GM21360 (cell line): ENCODE measurements at regions not wholly inside any gene's neighbourhood (a gene's known extent, or its start where the extent isn't known, plus 50 kb on each side); places are given as distances from the start of the nearest gene placed in this dataset.

Experiments used
- ATAC-seq: cut with Tn5 transposase; IDR thresholded peaks from one replicate; pipeline ENCODE4 v1.9.1; 2021; ENCODE audit warnings: mild to moderate bottlenecking, moderate library complexity; ENCODE audit not compliant: unreplicated experiment

GRCh38 chr7:95718577-95719410 is 53.6 kb upstream of the DYNC1I1 start:
- ATAC-seq, result no peak

- ATAC-seq, result no peak
These were observed 55.8 kb upstream of the DYNC1I1 start for GRCh38 chr7:95716357-95717122.

DNA sequence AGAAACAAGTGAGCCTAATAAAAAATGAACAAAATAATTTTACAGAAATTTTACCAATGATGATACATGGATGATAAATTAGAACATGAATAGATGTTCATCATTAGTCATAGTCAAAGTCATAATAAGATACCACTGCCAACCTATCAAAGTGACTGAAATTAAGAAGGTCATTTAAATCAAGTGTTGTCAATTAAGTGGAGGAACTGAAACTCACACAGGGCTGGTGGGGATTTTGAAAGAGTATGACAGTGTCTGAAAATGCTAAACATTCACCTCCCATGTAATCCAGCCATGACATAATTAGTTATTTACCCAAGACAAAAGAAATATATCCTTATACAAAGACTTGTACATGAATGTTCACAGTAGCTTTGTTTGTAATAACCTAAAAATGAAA is 57.1 kb upstream of the DYNC1I1 start:
- ATAC-seq, result peak; percentile 72

- no peak for ATAC-seq
These were observed 61.6 kb upstream of the DYNC1I1 start for GRCh38 chr7:95710711-95711110.

DNA sequence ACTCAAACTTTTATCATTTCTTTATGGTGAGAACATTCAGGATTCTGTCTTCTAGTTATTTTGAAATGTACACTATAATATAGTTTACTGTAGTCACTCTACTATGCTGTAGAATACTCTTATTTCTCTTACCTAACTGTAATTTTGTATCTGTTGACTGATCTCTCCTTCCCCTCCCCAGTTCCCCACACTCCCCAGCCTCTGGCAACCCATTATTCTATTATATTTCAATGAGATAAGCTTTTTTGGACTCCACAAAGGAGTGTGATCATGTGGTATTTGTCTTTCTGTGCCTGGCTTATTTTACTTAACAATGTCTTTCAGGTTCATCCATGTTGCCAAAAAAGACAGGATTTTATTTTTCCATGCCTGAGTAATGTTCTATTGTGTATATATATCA is 71.4 kb upstream of the DYNC1I1 start:
- no peak for ATAC-seq

DNA sequence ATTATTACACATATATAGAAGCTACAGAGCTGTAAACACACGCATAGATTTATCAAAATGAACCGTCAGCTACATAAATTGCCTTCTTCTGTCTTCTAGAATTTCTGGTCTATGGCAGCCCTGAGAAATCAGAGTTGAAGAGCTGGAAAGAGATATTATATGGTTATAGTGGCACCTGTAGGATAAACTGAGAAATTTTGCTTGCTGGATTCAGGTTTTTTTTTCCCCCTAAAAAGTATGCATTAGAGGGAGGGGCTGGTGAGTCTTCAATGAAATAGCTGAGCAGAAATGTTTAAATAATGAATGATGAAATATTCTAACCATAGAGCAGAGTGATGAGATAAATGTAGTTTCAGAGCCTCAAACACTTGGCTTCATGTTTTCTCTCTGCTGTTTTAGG is 78.0 kb upstream of the DYNC1I1 start:
- no peak for ATAC-seq

DNA sequence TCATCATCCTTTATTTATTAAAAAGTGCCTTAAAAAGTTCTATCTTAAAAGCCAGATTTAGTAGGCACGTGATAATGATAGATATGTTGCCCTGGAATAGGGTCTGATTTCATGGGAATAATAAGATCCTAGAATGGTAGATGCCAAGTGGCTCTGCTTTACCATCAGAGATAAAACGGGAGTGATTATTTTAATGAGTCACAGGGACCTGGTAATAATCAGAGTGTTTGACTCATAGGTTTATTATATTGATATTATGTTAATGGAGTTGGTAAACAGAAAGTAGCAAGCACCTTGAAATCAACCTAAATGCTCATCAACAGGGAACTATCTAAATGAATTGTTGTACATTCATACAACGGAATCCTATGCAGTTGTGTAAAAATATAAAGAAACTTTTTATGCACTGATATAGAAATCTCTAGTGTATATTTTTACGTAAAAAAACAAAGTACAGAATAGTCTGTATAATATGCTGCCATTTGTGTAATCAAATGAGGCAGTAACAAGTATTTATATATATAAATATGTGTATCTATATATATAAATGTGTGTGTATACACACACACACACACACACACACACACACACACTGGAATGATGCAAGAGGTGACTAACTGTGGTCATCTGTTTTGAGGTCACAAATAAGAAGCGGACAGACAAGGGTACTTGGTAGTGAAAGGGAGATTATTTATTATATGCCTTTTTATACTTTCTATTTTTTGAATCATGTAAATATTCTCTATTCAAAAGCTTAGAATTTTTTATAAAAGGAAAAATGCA is 78.6 kb upstream of the DYNC1I1 start:
- ATAC-seq, result no peak

GRCh38 chr7:95691464-95691863 is 80.9 kb upstream of the DYNC1I1 start:
- no peak for ATAC-seq

GRCh38 chr7:95690367-95690947 is 81.9 kb upstream of the DYNC1I1 start:
- ATAC-seq, result peak; percentile 76

DNA sequence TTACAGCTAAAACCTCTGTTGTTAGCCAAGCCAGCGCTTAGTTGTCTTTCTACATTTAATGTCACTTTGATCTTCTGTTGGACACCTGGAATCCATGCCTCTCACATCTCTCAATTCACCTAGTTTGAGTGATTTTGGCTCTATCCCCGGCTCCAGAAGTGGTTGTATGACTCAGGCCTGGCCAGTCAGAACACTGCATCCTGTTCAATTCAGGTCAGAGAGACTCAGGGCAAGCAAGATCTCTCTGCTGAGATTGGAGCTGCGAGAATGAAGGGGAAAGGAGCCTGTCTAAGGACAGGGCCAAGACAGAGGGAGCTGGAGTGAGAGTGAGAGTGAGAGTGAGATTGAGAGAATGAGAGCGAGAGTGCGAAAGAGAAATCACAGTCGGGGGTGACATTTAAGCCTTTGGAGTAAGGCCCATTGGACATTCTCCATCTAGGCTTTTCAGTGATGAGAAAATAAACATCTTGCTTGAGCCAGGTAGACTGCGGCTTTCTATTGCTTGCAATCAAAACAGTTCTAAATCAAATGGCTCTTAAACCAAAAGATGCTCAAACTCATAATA is 83.3 kb upstream of the DYNC1I1 start:
- no peak for ATAC-seq

GRCh38 chr7:95687759-95688343 is 84.5 kb upstream of the DYNC1I1 start:
- ATAC-seq, result no peak

DNA sequence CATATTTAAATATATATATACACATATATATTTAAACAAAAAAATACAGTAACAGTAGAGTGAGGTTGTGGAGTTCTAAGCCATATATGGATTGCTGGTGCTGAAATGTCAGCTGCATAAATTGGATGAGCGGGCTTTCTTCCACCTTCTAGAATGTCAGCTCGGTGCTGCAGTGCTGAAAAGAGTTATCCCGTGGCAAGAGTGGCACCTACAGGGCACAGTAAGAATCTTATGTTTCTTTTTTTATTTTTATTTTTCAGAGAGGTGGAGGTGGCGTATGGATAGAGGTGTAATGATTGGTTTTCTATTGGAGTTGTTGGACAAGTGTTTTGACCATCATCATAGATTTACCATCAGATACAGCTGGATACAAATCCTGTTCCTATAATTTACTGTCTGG is 86.2 kb upstream of the DYNC1I1 start:
- ATAC-seq, result no peak

- no peak for ATAC-seq
These were observed 87.8 kb upstream of the DYNC1I1 start for GRCh38 chr7:95684505-95684904.

- ATAC-seq, result no peak
These were observed 87.7 kb upstream of the PDK4 start for GRCh38 chr7:95684037-95684436.

DNA sequence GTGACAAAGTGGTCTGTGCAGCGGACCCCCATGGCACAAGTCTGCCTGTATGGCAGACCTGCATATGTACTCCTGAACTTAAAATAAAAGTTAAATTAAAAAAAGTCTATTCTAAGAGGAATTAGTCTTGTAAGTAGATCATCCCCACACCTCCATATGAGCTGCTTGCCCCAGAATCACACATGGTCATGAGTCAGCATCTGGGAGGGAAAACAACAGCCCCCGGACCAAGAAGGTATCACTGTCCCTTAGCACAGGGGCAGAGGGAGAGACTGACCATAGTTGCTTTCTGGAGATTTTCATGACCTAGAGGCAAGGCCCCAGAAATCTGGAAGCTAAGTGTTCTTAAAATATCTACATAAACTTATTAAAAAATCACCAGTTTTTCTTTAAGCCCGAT is 86.6 kb upstream of the PDK4 start:
- ATAC-seq, result no peak

DNA sequence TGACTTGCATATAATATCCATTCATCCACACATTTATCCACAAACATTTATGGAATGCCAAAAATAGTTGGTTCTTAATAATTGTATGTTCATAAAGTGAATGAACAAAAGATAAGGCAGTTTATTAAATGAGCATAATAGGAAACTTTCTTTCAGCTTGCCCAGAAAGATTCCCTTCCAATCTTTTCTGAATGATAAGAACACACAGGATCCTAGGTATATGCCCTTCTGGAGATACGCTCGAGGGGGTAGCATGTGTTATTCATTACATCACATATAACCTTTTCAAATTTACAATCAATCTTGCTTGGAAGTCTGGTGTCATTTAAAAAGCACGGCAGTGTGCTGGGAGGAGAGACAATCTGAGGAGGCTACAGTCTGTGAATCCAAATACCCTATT is 80.4 kb upstream of the PDK4 start:
- no peak for ATAC-seq

DNA sequence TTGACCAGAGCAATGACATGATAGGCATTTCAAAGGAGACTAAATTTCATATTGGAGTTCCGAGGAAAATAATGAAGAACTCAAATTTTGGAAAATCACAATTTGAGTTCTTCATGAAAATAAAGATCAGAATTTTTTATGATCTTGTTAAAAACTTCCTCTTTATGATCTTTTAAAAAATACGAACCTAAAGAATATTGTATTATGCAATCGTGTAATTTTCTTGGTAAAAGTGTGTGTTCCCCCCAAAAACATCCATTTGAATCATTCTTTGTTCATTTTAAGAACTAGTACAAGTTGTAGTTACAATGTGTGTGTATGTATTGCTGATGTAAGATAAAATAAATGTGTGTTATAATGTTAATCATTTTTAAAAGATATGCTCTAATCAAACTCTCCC is 79.3 kb upstream of the PDK4 start:
- no peak for ATAC-seq

DNA sequence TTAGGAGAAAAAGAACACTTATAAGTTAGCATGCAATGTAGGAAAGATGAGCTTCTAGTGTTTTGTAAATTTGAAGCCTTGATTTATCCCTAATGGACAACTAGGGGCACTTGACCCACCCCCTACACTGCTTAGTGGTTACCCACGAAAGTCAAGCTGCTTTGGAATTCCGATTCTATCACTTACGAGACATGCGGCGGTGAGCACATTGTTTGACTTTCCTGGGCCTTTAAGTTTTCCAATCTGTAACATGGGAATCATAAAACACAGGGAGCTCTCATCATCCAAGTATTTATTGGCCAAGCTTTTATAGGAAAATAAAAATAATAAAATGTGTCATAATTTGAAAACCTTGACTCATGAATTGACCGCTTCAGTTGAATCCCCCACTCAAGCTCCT is 78.7 kb upstream of the PDK4 start:
- ATAC-seq, result no peak

DNA sequence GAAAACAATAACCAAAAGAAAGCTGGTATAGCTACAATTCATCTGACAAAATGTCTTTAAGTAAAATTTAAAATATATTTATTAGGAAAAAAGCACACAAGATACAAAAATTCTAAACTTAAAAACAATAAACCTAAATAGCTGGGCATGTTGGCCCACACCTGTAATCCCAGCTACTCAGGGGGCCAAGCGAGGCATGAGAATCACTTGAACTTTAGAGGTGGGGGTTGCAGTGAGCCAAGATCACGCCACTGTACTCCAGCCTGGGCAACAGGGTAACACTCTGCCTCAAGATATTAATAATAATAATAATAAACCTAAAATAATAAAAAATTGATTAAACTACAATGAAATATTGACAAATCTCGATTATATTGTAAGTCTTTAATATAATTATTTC is 77.8 kb upstream of the PDK4 start:
- ATAC-seq, result no peak

GRCh38 chr7:95672434-95672833 is 76.1 kb upstream of the PDK4 start:
- ATAC-seq, result no peak

DNA sequence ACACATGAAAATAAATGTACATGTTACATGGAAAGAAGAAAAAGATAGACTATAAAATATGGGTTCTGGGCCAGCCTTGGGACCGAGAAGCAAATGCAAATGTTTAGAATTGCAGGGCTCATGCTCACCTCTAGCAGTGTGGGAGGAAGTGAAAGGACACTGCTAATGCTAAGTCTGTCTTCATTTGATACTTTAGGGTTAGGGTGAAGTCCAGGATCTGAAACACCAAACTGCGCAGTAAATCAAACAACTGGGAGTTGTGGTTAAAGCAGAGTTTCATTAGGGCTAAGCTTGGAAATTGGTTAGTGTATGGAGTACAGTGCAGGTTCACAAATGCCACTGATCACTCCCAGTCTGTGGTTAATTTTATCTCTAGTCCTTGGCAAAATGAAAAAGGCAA is 73.2 kb upstream of the PDK4 start:
- peak; percentile 82 for ATAC-seq
